Panc1 (cell line): ENCODE measurements at regions not wholly inside any gene's neighbourhood (a gene's known extent, or its start where the extent isn't known, plus 50 kb on each side); places are given as distances from the start of the nearest gene placed in this dataset.

Experiments
- ATAC-seq: fragments of 200-7000 bp; cut with Tn5 transposase; 2 replicates; pipeline ENCODE4 v1.9.1; 2020; ENCODE audit warnings: mild to moderate bottlenecking, moderate library complexity
- BruUV-seq: library from RNA; stranded (reverse); fragments of 400-500 nt; replicated peaks from 2 replicates; lab custom pipeline; 2021; lab: Mats Ljungman, UMichigan
- CTCF ChIA-PET: fragments of 300-600 bp; sonication (Branson Sonifier 250); formaldehyde crosslinking; loops from one replicate; lab custom pipeline; 2022; ENCODE audit warnings: antibody characterized with exemption; lab: Charles Lee
- POLR2A ChIA-PET: fragments of 300-600 bp; sonication (Branson Sonifier 250); formaldehyde crosslinking; loops from one replicate; lab custom pipeline; 2022; ENCODE audit warnings: antibody characterized with exemption; lab: Charles Lee
- DNase-seq: peaks from one replicate; pipeline ENCODE4 v3.0.0-alpha.2; 2010; ENCODE audit warnings: low read depth, low spot score
- H3K27ac ChIP-seq: 2 replicates; pipeline ENCODE4 v1.5.1; 2011; ENCODE audit warnings: mild to moderate bottlenecking, low read length, inconsistent platforms
- H3K27me3 ChIP-seq: fragments of 200-500 bp; sonication (Bioruptor generic); 2 replicates; pipeline ENCODE4 v1.6.0; 2014; ENCODE audit warnings: low read length, inconsistent platforms; ENCODE audit not compliant: control insufficient read depth, insufficient read depth
- H3K36me3 ChIP-seq: fragments of 200-500 bp; sonication (Bioruptor generic); 2 replicates; pipeline ENCODE4 v1.5.1; 2014; ENCODE audit warnings: inconsistent platforms, mild to moderate bottlenecking, low read length, moderate library complexity; ENCODE audit not compliant: control insufficient read depth, insufficient read depth
- H3K4me1 ChIP-seq: 2 replicates; pipeline ENCODE4 v1.5.1; 2011; ENCODE audit warnings: inconsistent platforms, mild to moderate bottlenecking, low read length, moderate library complexity; ENCODE audit not compliant: control insufficient read depth, insufficient read depth
- H3K4me3 ChIP-seq, 2 experiments: 2 replicates each; pipeline ENCODE4 v1.5.1; 2011 to 2012; ENCODE audit warnings: low read depth in 2 of 2, low read length in 2 of 2, mild to moderate bottlenecking in 2 of 2, inconsistent platforms in 1 of 2, moderate library complexity in 1 of 2
- H3K9me3 ChIP-seq: fragments of 200-500 bp; sonication (Bioruptor generic); 2 replicates; pipeline ENCODE4 v1.5.1; 2014; ENCODE audit warnings: low read depth, mild to moderate bottlenecking, inconsistent platforms, low read length, moderate library complexity; ENCODE audit not compliant: control insufficient read depth, insufficient read depth
- POLR2AphosphoS5 ChIP-seq: IDR thresholded peaks from 2 replicates; pipeline ENCODE4 v1.6.1; 2012; ENCODE audit warnings: mild to moderate bottlenecking, low read depth, low read length, moderate library complexity
- SIN3A ChIP-seq: IDR thresholded peaks from 2 replicates; pipeline ENCODE4 v1.6.1; 2012; ENCODE audit warnings: low read depth, mild to moderate bottlenecking, low read length, moderate library complexity, borderline replicate concordance; ENCODE audit not compliant: insufficient read depth
- TCF7L2 ChIP-seq: IDR thresholded peaks from 2 replicates; pipeline ENCODE4 v1.6.1; 2011; ENCODE audit warnings: mild to moderate bottlenecking, low read depth, low read length, inconsistent platforms
- in situ Hi-C: cut with HindIII; loops from 2 replicates; pipeline ENCODE4 v1.10.0; 2016; ENCODE audit warnings: low sequenced_read_pairs, low pct_unique_long_range_greater_than_20kb
- intact Hi-C: fragments of 100-400 bp; cut with micrococcal nuclease; formaldehyde crosslinking; loops from one replicate; pipeline ENCODE4 v1.10.0; 2022; ENCODE audit not compliant: unreplicated experiment
- TF ChIP-seq, protein P1 (sequence below), 2 experiments: IDR thresholded peaks; 2 replicates each; pipeline ENCODE4 v1.6.1; 2011 to 2012; ENCODE audit warnings: low read depth in 2 of 2, control low read depth in 1 of 2, low read length in 1 of 2, mild to moderate bottlenecking in 1 of 2, moderate library complexity in 1 of 2; ENCODE audit not compliant: insufficient read depth in 1 of 2
- TF ChIP-seq, protein P2 (sequence below): fragments of 450-650 bp; IDR thresholded peaks from 2 replicates; pipeline ENCODE4 v1.5.1; 2017; ENCODE audit warnings: mild to moderate bottlenecking

DNA sequence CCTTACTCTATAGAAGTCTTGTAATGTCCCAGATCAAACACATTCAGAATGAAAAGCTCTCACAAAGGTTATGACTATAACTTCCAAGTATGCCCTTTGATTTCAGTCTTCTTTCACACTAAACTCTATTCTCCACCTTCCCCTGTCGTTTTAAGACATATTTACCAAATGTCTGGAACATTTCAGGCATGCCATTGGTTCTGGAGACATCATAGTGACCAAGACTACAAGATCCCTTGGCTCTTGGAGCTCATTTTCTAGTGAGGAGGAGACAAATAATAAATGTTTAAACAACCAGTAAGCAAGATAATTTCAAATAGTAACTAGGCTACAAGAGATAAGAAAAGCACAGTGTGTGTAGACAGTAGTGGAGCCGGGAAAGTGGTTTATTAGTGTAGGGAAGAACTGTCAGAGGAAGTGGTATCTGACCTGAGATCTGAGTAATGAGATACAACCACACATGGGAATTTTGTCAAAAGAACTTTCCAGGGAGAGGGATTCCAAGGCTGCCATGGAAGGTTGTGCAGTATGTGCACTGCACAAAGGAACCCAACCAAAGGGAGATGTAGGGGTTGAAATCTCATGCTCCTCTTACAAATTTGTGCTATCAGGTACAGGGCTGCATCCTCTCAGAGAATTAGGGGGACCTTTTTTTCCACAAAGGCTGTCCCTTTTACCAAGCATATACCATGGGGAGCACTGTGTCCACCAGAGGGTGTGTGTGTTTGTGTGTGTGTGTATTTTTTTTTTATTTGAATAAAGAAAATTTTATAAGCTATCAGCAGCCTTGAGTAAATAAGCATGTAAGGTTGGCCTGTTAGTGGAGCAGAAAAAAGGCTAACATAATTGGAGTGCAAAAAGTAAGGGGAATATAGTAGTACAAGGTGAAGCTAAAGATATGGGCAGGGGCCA, 1279.1 kb upstream of the WWC1 start:
- H3K27ac ChIP-seq: no peak overlapping the region
- BruUV-seq: no TSS peak
- intact Hi-C loops: no loop called here
- no peaks in the 10 kb centered on the region for H3K36me3 ChIP-seq
- H3K4me3 ChIP-seq: no peak overlapping the region
- ChIA-PET CTCF (interaction anchor here (0.7 kb wide), 1 partner anchor 12 kb away, joined by 3 read pairs; no protein-coding TSS in a partner anchor), POLR2A (no interaction called here)
- no peaks in the 10 kb centered on the region for H3K27me3 ChIP-seq
- ATAC-seq (no peak), DNase-seq (no peak)
- no peak for TF ChIP-seq TCF7L2
- TF ChIP-seq POLR2AphosphoS5: no peak
- TF ChIP-seq, protein P1, sequence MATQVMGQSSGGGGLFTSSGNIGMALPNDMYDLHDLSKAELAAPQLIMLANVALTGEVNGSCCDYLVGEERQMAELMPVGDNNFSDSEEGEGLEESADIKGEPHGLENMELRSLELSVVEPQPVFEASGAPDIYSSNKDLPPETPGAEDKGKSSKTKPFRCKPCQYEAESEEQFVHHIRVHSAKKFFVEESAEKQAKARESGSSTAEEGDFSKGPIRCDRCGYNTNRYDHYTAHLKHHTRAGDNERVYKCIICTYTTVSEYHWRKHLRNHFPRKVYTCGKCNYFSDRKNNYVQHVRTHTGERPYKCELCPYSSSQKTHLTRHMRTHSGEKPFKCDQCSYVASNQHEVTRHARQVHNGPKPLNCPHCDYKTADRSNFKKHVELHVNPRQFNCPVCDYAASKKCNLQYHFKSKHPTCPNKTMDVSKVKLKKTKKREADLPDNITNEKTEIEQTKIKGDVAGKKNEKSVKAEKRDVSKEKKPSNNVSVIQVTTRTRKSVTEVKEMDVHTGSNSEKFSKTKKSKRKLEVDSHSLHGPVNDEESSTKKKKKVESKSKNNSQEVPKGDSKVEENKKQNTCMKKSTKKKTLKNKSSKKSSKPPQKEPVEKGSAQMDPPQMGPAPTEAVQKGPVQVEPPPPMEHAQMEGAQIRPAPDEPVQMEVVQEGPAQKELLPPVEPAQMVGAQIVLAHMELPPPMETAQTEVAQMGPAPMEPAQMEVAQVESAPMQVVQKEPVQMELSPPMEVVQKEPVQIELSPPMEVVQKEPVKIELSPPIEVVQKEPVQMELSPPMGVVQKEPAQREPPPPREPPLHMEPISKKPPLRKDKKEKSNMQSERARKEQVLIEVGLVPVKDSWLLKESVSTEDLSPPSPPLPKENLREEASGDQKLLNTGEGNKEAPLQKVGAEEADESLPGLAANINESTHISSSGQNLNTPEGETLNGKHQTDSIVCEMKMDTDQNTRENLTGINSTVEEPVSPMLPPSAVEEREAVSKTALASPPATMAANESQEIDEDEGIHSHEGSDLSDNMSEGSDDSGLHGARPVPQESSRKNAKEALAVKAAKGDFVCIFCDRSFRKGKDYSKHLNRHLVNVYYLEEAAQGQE (IDR thresholded peaks at IDR 0.05; ENCODE audit: insufficient read depth in 1 of 2, low read depth in 2 of 2, low read length in 1 of 2): no peak
- TF ChIP-seq, protein P2, sequence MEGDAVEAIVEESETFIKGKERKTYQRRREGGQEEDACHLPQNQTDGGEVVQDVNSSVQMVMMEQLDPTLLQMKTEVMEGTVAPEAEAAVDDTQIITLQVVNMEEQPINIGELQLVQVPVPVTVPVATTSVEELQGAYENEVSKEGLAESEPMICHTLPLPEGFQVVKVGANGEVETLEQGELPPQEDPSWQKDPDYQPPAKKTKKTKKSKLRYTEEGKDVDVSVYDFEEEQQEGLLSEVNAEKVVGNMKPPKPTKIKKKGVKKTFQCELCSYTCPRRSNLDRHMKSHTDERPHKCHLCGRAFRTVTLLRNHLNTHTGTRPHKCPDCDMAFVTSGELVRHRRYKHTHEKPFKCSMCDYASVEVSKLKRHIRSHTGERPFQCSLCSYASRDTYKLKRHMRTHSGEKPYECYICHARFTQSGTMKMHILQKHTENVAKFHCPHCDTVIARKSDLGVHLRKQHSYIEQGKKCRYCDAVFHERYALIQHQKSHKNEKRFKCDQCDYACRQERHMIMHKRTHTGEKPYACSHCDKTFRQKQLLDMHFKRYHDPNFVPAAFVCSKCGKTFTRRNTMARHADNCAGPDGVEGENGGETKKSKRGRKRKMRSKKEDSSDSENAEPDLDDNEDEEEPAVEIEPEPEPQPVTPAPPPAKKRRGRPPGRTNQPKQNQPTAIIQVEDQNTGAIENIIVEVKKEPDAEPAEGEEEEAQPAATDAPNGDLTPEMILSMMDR: no peak
- no peak for TF ChIP-seq SIN3A
- no peaks in the 10 kb centered on the region for H3K9me3 ChIP-seq
- H3K4me1 ChIP-seq: no peaks in the 10 kb centered on the region
- in situ Hi-C loops: no loop called here

DNA sequence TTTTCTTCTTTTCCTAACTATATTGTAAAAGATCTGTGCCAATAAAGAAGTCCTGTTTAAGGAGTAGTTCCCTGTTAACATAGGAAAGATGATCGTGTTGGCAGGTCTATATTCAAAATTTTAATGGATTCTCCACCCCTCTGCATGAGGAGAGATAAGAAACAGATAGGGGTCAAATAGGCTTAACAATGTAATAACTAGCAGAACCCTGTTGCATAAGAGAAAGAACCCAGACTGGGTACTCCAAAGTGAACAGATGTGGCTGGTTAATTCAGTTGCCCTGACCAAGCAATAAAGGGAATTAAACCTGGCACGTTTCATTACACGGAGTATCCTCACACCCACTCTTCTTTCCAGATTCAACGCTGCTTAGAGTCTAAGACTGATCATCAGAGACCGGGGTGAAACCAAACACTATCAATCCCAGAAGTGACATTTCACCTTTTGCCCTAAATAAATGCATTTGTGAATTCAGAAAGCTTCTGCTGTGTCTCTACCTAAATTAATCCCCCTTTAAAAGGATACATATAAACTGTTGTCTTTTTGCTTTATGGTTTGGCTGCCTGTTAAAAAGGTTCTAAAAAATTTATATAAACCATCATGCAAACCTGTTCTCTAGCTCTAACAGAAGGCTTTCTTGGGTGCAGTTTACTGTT, 1276.9 kb upstream of the WWC1 start:
- ChIA-PET POLR2A (no interaction called here), CTCF (no interaction called here)
- H3K9me3 ChIP-seq: no peaks in the 10 kb centered on the region
- BruUV-seq: no TSS peak
- no peak for DNase-seq
- in situ Hi-C loops (no loop called here), intact Hi-C loops (no loop called here)
- H3K4me3 ChIP-seq: no peak overlapping the region
- no peak for ATAC-seq
- TF ChIP-seq SIN3A: no peak
- TF ChIP-seq, protein P1 (IDR thresholded peaks at IDR 0.05; ENCODE audit: insufficient read depth in 1 of 2, low read depth in 2 of 2, low read length in 1 of 2): no peak
- TF ChIP-seq, protein P2: no peak
- H3K4me1 ChIP-seq: no peaks in the 10 kb centered on the region
- H3K27ac ChIP-seq: no peak overlapping the region
- no peaks in the 10 kb centered on the region for H3K27me3 ChIP-seq
- no peaks in the 10 kb centered on the region for H3K36me3 ChIP-seq
